GM18909 (cell line): ENCODE measurements at regions not wholly inside any gene's neighbourhood (a gene's known extent, or its start where the extent isn't known, plus 50 kb on each side); places are given as distances from the start of the nearest gene placed in this dataset.

Experiments
- ATAC-seq: cut with Tn5 transposase; IDR thresholded peaks from one replicate; pipeline ENCODE4 v1.9.1; 2021; ENCODE audit warnings: mild to moderate bottlenecking; ENCODE audit not compliant: unreplicated experiment, poor library complexity

GRCh38 chr5:175001876-175002645 lies 277.7 kb downstream of the MSX2 start:
- ATAC-seq = no peak

GRCh38 chr5:175001311-175001710 lies 276.9 kb downstream of the MSX2 start:
- ATAC-seq = no peak

GRCh38 chr5:174999581-174999980 lies 275.2 kb downstream of the MSX2 start:
- no peak for ATAC-seq

GRCh38 chr5:174998131-174998730 lies 273.8 kb downstream of the MSX2 start:
- ATAC-seq = no peak

GRCh38 chr5:174997688-174998087 lies 273.3 kb downstream of the MSX2 start:
- no peak for ATAC-seq

- no peak for ATAC-seq
These were observed 272.6 kb downstream of the MSX2 start for GRCh38 chr5:174996941-174997340.

- ATAC-seq = no peak
These were observed 271.4 kb downstream of the MSX2 start for GRCh38 chr5:174995827-174996226.

- no peak for ATAC-seq
These were observed 267.5 kb downstream of the MSX2 start for GRCh38 chr5:174991847-174992246.

- no peak for ATAC-seq
These were observed 266.5 kb downstream of the MSX2 start for GRCh38 chr5:174990909-174991308.

- ATAC-seq = no peak
These were observed 263.1 kb downstream of the MSX2 start for GRCh38 chr5:174987443-174988012.

- ATAC-seq = no peak
These were observed 260.5 kb downstream of the MSX2 start for GRCh38 chr5:174984863-174985262.

GRCh38 chr5:174982485-174982884 lies 258.1 kb downstream of the MSX2 start:
- no peak for ATAC-seq

GRCh38 chr5:174981416-174981815 lies 257.0 kb downstream of the MSX2 start:
- ATAC-seq = no peak

GRCh38 chr5:174980952-174981351 lies 256.6 kb downstream of the MSX2 start:
- ATAC-seq = no peak

- ATAC-seq = no peak
These were observed 247.9 kb downstream of the MSX2 start for GRCh38 chr5:174972291-174972690.

- no peak for ATAC-seq
These were observed 246.8 kb downstream of the MSX2 start for GRCh38 chr5:174971210-174971609.

GRCh38 chr5:174970502-174970901 lies 246.1 kb downstream of the MSX2 start:
- no peak for ATAC-seq

GRCh38 chr5:174953871-174954270 lies 229.5 kb downstream of the MSX2 start:
- no peak for ATAC-seq

GRCh38 chr5:174951151-174951780 lies 226.9 kb downstream of the MSX2 start:
- peak; percentile 58 for ATAC-seq

GRCh38 chr5:174947548-174947947 lies 223.2 kb downstream of the MSX2 start:
- ATAC-seq = no peak

- ATAC-seq = no peak
These were observed 221.5 kb downstream of the MSX2 start for GRCh38 chr5:174945853-174946252.
